PC-9 (cell line): ENCODE measurements at regions not wholly inside any gene's neighbourhood (a gene's known extent, or its start where the extent isn't known, plus 50 kb on each side); places are given as distances from the start of the nearest gene placed in this dataset.

Source experiments
- CTCF ChIP-seq: fragments of 200-600 bp; sonication (generic); conservative IDR thresholded peaks from 2 replicates; pipeline ENCODE4 v1.6.1; 2017; ENCODE audit warnings: mixed run types, antibody characterized with exemption, mild to moderate bottlenecking, moderate library complexity
- EZH2 ChIP-seq: fragments of 200-600 bp; sonication (generic); IDR thresholded peaks from 2 replicates; pipeline ENCODE4 v1.8.0; 2017; ENCODE audit warnings: antibody characterized with exemption, low read depth

GRCh38 chr4:177809791-177810190, 367.6 kb upstream of the AGA start:
- TF ChIP-seq CTCF (no peak), EZH2 (no peak)
